ENCODE measurements at regions not wholly inside any gene's neighbourhood (a gene's known extent, or its start where the extent isn't known, plus 50 kb on each side); places are given as distances from the start of the nearest gene placed in this dataset.
"Not testable (repeated sequence)": the region's sequence is repeated elsewhere in the genome, so short reads cannot be mapped to it uniquely, and the experiment has no call there.

DNA sequence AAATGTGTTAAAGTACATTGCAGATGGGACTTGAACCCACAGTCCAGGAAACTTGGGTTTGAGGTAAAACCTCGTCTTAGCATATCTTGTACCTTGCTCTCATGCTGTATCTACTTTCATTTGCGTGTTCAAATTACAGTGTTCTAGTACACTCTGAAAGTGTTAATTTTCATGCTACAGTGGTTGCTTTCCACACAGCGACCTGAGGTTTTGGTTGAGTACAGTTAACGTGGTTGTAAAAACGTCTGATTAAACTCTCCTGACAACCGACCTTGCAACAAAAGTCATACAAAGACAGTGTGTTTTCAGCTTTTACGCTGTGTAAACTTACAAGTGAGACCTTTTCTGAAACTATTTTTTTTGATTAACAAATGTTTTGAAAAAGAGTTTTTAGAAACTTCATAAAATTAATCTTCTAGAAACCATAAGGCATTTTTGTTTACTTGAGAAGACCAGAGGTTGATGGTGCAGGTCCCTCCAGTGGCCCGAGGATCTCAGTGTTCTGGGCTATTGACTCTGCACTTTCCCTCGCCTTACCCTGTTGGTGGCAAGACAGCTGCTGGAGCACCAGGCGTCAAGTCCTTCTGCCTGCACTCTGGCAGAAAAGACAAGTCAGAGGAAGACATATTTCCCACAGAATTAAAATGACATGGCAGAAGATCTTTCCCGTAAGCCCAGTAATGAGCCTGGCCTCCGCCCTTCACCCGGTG, 334.0 kb downstream of the THBS2 start:
- H3K27ac Mint-ChIP-seq, result peak overlapping the region; percentile 63 to 89 (median 82)
- no peaks in the 10 kb centered on the region for H3K36me3 Mint-ChIP-seq
- H3K4me1 Mint-ChIP-seq, result peaks cover 30 to 31% of the 10 kb centered on the region in 2 donors
- DNase-seq, result peak; percentile 47 to 58 (median 51)
- H3K27me3 Mint-ChIP-seq (ENCODE audit: low read depth in 3 of 3), result peaks cover 2 to 4% (median 2%) of the 10 kb centered on the region in 3 donors
- H3K4me3 Mint-ChIP-seq, result peak overlapping the region; percentile 41 to 79 (median 47)
- H3K9me3 Mint-ChIP-seq, result no peaks in the 10 kb centered on the region

DNA sequence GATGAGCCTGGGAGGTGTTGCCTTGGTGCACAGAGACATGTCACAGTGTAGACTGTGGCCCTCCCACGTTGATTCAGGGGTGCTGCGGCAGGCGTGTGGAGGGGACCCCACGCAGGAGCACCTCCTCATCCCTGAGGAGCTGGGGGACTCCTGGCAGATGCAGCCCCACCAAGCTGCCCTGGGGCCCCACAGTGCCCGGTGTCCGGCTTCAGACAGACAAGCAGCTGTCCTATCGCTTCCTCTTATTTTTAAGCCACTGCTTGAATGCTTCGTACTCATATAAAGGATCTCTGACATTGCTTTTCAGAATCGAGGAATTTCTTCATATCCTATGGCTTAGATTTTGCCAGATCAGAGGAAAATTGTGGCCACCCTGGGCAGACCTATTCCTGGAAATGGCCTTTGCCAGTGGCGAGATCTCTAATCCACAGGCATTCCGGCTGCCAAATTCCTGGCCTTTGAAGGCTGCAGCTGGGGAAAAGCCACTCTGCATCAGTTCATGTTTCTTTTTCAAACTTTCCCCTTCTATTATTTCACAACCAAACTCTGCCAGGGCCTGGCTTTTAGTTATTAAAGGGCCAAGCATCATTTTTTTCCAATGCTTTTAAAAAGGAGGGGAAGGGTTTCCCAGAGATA, 337.0 kb downstream of the THBS2 start:
- Mint-ChIP-seq H3K27ac (no peak overlapping the region), H3K4me3 (no peak overlapping the region), H3K9me3 (no peaks in the 10 kb centered on the region)

DNA sequence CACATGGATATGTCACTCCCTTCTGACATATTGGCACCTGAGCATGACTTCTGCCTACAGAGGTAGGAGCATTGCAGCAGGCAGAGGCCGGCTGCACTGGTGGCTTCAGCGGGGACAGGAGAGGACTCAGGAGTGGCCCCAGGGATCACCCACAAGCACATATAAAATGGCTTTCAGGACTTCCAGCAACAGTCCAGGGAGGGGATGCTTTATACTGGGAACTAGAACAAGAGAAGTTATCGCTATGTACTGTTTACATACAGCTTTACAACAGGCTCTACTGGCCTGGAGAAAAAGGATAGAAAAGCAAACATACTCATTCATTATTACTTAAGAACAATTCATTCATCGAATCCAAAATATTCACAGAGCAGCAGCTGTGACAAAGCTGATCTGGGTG, 337.8 kb downstream of the THBS2 start:
- Mint-ChIP-seq H3K4me1 (peaks cover 28 to 30% of the 10 kb centered on the region in 2 donors), H3K4me3 (no peak overlapping the region), H3K27ac (no peak overlapping the region), H3K36me3 (no peaks in the 10 kb centered on the region), H3K27me3 (ENCODE audit: low read depth in 3 of 3) (peaks cover 0 to 5% (median 4%) of the 10 kb centered on the region in 3 donors), H3K9me3 (no peaks in the 10 kb centered on the region)
- no peak for DNase-seq

More for the DNA sequence above, 337.0 kb downstream of the THBS2 start:
- H3K27me3 Mint-ChIP-seq (ENCODE audit: low read depth in 3 of 3), result peaks cover 0 to 5% (median 4%) of the 10 kb centered on the region in 3 donors
- H3K4me1 Mint-ChIP-seq, result peaks cover 30 to 31% of the 10 kb centered on the region in 2 donors
- no peak for DNase-seq
- H3K36me3 Mint-ChIP-seq, result no peaks in the 10 kb centered on the region

DNA sequence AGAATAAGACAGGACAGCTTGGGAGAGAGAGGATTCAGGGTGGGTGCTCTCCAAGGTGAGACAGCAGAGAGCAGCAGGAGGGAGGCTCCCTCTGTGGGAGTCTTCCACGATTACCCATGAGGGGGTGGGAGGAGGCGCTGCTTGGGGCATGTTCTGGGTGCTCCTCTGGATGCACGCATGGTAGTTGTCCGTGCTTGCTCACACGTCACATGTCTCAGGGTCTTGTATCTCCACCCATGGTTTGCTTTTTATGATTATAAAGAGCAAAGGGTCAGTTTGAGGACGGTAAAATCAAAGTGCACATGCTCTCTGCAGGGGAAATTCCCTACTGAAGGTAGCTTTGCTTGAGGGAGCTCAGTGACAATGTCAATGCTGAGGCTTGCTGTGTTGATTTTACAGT, 338.4 kb downstream of the THBS2 start:
- Mint-ChIP-seq H3K27ac (no peak overlapping the region), H3K9me3 (no peaks in the 10 kb centered on the region), H3K36me3 (no peaks in the 10 kb centered on the region), H3K4me1 (peaks cover 23 to 24% of the 10 kb centered on the region in 2 donors), H3K27me3 (ENCODE audit: low read depth in 3 of 3) (peaks cover 0 to 5% (median 4%) of the 10 kb centered on the region in 3 donors), H3K4me3 (no peak overlapping the region)
- DNase-seq, result no peak

DNA sequence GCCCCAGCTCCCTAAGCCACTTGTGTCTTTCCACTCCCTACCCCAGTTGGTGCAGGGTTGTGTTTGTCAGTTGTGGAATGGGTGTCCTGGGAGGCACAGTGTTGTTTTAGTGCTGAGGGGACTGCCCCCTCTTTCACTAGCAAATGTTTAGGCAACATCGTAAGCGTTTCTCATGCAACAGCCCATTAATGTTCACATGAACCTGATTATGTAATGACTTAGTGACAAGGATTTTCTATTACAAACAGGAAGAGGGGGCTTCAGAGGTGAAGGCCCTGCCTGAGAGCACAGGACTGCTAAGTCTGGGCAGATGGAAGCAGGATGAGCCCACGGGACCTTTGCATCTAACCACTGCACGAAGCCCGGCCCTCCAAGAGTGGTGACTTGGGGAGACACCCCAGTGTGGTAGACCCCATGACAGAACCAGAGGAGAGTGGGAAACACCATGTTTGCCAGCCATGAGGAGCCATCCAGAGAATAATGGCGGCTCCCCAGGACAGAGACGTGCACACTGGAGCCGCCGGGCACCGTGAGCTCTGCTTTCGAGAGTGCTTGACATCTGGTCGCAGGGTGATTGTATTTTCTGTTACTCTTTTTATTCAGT, 339.7 kb downstream of the THBS2 start:
- no peaks in the 10 kb centered on the region for H3K36me3 Mint-ChIP-seq
- no peak overlapping the region for H3K27ac Mint-ChIP-seq
- H3K27me3 Mint-ChIP-seq (ENCODE audit: low read depth in 3 of 3), result peaks cover 0 to 10% (median 10%) of the 10 kb centered on the region in 3 donors
- H3K4me1 Mint-ChIP-seq, result peaks cover 17% of the 10 kb centered on the region in 2 donors
- no peaks in the 10 kb centered on the region for H3K9me3 Mint-ChIP-seq
- no peak overlapping the region for H3K4me3 Mint-ChIP-seq
- no peak for DNase-seq

DNA sequence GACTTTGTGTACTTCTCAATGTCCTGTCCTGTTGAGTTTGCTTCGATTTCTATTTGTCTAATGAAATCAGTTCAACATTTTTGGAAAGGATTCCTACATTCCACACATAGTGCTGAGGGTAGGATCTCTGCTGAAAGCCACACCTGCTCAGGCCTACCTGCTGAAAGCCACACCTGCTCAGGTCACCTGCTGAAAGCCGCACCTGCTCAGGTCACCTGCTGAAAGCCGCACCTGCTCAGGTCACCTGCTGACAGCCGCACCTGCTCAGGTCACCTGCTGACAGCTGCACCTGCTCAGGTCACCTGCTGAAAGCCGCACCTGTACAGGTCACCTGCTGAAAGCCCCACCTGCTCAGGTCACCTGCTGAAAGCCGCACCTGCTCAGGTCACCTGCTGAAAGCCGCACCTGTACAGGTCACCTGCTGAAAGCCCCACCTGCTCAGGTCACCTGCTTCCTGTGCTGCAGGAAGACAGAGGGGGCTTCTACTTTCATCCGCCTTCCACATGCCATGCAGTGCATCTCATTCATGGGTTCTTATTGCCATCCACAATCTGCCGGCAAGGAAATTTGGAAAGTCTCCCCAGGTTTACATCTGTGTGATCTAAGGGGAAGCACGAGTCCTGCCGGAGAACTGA, 340.3 kb downstream of the THBS2 start:
- not testable (repeated sequence) for H3K36me3 Mint-ChIP-seq, DNase-seq, H3K27ac Mint-ChIP-seq, H3K9me3 Mint-ChIP-seq, H3K4me3 Mint-ChIP-seq
- Mint-ChIP-seq H3K27me3 (ENCODE audit: low read depth in 3 of 3) (peaks cover 0 to 10% (median 10%) of the 10 kb centered on the region in 3 donors), H3K4me1 (peaks cover 11 to 12% of the 10 kb centered on the region in 2 donors)

DNA sequence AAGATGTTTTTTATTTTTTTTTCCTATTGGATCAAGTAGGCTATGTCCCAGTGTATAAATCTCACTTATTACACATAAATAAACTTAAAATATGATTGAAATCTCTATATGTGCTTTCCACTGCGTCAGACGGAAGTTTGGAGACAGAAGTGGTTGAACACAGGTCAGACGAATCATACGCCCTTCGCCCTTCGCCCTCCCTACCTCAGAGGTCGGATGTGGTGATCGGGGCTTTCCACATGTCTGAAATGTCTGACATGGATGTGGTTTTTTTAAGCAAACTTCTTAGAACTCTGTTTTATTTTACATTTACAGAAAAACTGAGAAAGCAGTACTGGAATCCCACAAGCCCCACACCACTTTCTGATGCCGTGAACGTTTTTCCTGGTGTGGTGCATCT, 344.4 kb downstream of the THBS2 start:
- H3K36me3 Mint-ChIP-seq, result peaks cover 0 to 3% (median 0%) of the 10 kb centered on the region in 3 donors
- peak overlapping the region in 1 of 5 donors; percentile 74 for H3K4me3 Mint-ChIP-seq
- peaks cover 0 to 3% (median 0%) of the 10 kb centered on the region in 6 donors for H3K9me3 Mint-ChIP-seq
- peaks cover 38 to 39% of the 10 kb centered on the region in 2 donors for H3K4me1 Mint-ChIP-seq
- peaks cover 0 to 13% (median 5%) of the 10 kb centered on the region in 3 donors for H3K27me3 Mint-ChIP-seq (ENCODE audit: low read depth in 3 of 3)
- peak; percentile 22 to 66 (median 30) for DNase-seq
- peak overlapping the region in 3 of 6 donors; percentile 58 to 93 (median 75) for H3K27ac Mint-ChIP-seq

DNA sequence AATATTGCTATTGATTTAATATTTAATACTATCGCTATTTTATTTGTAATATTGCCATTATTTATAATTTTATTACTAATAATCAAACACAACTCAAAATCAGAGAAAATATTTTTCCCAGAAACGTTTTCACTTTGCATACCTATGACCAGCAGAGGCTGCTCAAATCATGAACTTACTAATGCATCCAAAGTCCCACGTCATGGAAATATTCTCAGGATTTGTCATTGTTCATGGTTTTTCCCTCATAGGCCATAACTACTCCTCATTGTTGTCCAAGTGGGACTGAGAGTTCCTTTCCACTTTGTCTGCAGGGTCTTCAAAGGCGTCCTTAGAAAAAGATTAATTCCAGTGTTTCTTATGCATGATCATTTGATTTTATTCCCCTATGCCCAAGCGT, 344.8 kb downstream of the THBS2 start:
- peak overlapping the region in 3 of 6 donors; percentile 19 to 93 (median 75) for H3K27ac Mint-ChIP-seq
- peak overlapping the region in 1 of 5 donors; percentile 74 for H3K4me3 Mint-ChIP-seq
- H3K4me1 Mint-ChIP-seq, result peaks cover 41 to 43% of the 10 kb centered on the region in 2 donors
- peaks cover 0 to 3% (median 0%) of the 10 kb centered on the region in 6 donors for H3K9me3 Mint-ChIP-seq
- H3K36me3 Mint-ChIP-seq, result peaks cover 0 to 3% (median 0%) of the 10 kb centered on the region in 3 donors
- DNase-seq, result no peak
- H3K27me3 Mint-ChIP-seq (ENCODE audit: low read depth in 3 of 3), result peaks cover 0 to 14% (median 5%) of the 10 kb centered on the region in 3 donors

DNA sequence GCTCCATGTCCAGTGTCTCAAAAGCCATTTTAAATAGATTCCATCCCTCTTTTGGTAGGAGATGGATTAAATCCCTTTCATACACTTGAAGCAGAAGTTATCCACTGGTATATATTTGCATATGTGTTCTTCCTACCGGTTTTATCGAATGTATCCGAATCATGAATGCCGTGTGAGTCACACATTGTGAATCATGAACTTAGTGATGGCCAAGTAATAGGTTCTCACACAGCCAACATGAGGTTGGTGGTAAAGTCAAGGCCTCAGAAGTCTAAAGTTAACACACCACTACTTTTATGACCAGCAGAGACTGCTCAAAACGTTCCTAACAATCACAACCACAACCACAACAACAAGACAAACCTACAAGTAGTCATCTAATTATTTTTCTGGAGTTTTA, 345.5 kb downstream of the THBS2 start:
- Mint-ChIP-seq H3K27me3 (ENCODE audit: low read depth in 3 of 3) (peaks cover 0 to 15% (median 5%) of the 10 kb centered on the region in 3 donors), H3K4me3 (peak overlapping the region in 1 of 5 donors; percentile 14), H3K4me1 (peaks cover 45 to 46% of the 10 kb centered on the region in 2 donors), H3K36me3 (peaks cover 0 to 3% (median 0%) of the 10 kb centered on the region in 3 donors), H3K9me3 (peaks cover 0 to 3% (median 0%) of the 10 kb centered on the region in 6 donors), H3K27ac (peak overlapping the region in 5 of 6 donors; percentile 35 to 91 (median 70))
- DNase-seq, result no peak

DNA sequence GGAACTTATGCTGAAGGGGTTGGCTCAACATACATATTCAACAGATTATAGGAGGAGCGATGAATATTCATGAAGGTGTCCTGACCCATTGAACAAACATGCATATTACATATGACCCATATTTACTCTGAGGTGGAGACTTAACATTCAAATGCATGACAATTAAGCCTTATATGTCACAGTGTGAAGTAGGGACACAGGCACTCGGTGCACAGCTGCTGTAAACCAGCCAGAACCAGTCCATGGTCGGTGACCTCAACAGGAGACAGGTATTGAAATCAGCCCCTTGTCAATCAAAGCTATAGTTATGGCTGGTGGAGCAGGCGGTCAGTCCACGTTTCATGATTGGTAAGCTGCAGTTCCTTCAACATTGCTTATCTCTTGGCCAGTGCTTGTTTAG, 347.3 kb downstream of the THBS2 start:
- Mint-ChIP-seq H3K27me3 (ENCODE audit: low read depth in 3 of 3) (peaks cover 0 to 11% (median 11%) of the 10 kb centered on the region in 3 donors), H3K27ac (peak overlapping the region; percentile 90 to 95 (median 91)), H3K4me1 (peaks cover 46 to 47% of the 10 kb centered on the region in 2 donors), H3K4me3 (peak overlapping the region; percentile 44 to 78 (median 60)), H3K36me3 (peaks cover 0 to 3% (median 0%) of the 10 kb centered on the region in 3 donors), H3K9me3 (peaks cover 0 to 3% (median 0%) of the 10 kb centered on the region in 6 donors)
- DNase-seq, result peak in 2 of 3 donors; percentile 12 to 30

DNA sequence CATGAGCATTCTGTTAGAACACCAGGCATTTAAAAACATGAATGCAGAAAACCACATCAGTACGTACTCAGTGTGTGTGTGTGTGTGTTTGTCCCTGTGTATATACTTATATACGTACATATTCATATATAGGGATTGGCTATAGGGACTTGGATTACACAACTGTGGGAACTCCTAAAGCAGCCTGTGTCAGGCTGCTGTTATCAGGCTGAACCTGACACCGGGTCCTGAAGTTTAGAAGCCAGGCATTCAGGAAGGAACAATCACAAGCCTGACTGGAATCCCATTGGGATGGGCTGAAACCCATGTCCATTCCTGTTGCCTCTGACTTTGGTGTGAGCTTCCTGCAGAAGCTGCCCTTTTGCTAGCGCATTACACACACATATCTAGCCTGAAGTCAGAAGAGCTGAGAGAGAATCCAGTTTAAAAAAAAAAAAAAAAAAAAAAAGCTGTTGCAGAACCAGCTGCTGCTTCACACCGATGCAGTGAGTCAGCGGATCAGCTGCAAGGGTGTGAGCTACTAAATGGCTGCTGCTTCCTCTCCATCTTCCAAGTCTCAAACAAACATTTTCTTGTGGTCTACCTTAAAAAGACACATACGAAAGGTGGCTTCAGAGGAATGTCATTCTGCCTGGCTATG, 348.1 kb downstream of the THBS2 start:
- DNase-seq, result peak; percentile 65 to 79 (median 72)
- peak overlapping the region; percentile 90 to 95 (median 91) for H3K27ac Mint-ChIP-seq
- peaks cover 0 to 3% (median 0%) of the 10 kb centered on the region in 3 donors for H3K36me3 Mint-ChIP-seq
- peak overlapping the region; percentile 44 to 78 (median 60) for H3K4me3 Mint-ChIP-seq
- peaks cover 0 to 11% (median 11%) of the 10 kb centered on the region in 3 donors for H3K27me3 Mint-ChIP-seq (ENCODE audit: low read depth in 3 of 3)
- peaks cover 46 to 47% of the 10 kb centered on the region in 2 donors for H3K4me1 Mint-ChIP-seq
- peaks cover 0 to 3% (median 0%) of the 10 kb centered on the region in 6 donors for H3K9me3 Mint-ChIP-seq

DNA sequence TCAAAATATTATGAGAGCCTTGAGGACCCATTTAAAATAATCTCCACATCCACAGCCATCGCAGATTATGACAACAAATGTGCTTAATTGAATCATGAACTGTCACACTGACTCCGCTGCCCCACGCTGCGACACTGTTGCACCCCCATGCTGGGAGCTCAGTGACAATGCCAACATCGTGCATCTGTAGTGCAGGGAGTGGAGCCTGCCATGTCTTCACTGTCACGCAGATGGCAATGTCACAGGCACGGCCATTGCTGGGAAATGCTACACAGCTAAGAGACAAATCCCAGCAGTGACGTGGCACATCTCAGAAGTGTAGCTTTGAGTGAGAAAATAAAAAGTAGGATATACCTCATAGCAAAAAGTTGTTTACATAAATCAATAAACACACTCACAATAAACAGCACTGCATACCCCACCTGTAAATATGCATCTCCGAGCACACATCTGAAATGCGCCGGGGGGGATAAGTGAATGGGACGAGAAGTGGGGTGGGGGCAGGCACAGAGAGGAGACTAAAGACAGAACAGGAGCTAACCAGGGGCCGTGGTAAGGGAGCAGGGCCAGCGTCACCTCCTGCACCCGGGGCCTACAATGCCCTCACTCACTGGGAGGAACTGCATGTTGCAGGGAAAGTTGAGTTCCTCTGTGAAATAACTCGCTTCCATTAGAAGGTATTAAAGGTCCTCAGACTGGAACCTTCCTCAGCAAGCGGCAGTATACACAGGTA, 349.9 kb downstream of the THBS2 start:
- peaks cover 0 to 3% (median 0%) of the 10 kb centered on the region in 6 donors for H3K9me3 Mint-ChIP-seq
- H3K36me3 Mint-ChIP-seq, result peaks cover 0 to 4% (median 3%) of the 10 kb centered on the region in 3 donors
- H3K27me3 Mint-ChIP-seq (ENCODE audit: low read depth in 3 of 3), result peaks cover 0 to 6% (median 6%) of the 10 kb centered on the region in 3 donors
- peaks cover 39 to 41% of the 10 kb centered on the region in 2 donors for H3K4me1 Mint-ChIP-seq
- H3K27ac Mint-ChIP-seq, result peak overlapping the region in 5 of 6 donors; percentile 61 to 91 (median 83)
- no peak for DNase-seq
- no peak overlapping the region for H3K4me3 Mint-ChIP-seq
